ENCODE measurements at regions not wholly inside any gene's neighbourhood (a gene's known extent, or its start where the extent isn't known, plus 50 kb on each side); places are given as distances from the start of the nearest gene placed in this dataset.
A peak's percentile ranks its signal among the peaks of the same experiment; 100 is the strongest.

DNA sequence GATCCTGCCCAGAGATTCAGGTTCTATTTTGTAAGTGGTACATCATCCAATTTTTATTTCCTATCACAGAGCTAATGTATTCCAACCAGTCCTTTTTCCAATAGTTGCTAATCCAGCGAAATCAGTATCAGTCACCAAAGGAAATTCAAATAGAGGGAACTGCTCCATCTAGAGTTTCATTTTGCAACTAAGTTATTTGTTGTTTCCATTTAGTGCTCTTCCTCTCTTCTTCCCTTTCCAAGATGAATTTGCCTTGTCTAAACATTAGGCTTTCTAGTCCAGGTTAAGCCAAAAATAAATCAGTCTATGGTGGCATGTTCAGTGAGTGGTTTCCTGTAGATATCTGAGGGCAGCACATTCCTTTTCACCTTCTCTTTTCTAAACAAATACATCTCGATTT, 79.8 kb upstream of the SPATA31D4 start:
- TF ChIP-seq POLR2A (IDR thresholded peaks at IDR 0.05) (no peak), CTCF (IDR thresholded peaks at IDR 0.05) (peak; percentile 35 to 61 (median 58))
- peak; percentile 44 for ATAC-seq

DNA sequence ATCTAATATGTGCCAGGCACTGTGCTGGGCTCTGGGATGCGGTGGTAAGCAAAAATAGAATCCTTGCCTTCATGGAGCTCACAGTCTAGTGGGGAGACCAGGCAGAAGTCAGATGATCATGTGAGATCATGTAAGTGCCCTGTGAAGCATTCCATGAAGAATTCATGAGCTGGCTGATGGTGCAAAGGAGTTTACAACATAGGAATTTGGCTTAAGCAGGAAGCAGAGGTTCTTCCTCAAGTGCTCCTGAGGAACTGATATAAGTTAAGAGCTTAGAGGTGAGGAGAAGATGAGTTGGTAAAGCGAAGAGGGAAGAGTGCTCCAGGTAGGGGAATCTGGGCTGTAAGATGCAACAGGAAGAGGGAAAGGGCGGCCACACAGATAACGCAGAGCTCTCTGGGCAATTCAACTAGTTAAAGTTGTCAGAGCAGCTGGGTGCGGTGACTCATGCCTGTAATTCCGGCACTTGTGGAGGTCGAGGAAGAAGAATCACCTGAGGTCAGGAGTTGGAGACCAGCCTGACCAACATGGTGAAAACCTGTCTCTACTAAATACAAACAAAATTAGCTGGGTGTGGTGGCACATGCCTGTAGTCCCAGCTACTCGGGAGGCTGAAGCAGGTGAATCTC, 78.5 kb upstream of the SPATA31D4 start:
- Histone ChIP-seq H3K36me3 (no peaks in the 10 kb centered on the region), H3K9me3 (no peaks in the 10 kb centered on the region), H3K4me1 (peaks cover 0 to 12% (median 2%) of the 10 kb centered on the region in 3 donors), H3K4me3 (no peak overlapping the region), H3K27ac (no peak overlapping the region), H3K27me3 (no peaks in the 10 kb centered on the region)
- ATAC-seq = no peak
- TF ChIP-seq POLR2AphosphoS5 (IDR thresholded peaks at IDR 0.05) = no peak
- WGBS, 2 donors (ENCODE audit: low coverage in 1 of 2) = 83 to 100% methylated on average over 5 to 7 of the region's 8 CpGs

More for the DNA sequence above, 79.8 kb upstream of the SPATA31D4 start:
- no peaks in the 10 kb centered on the region for H3K36me3 ChIP-seq
- H3K27me3 ChIP-seq = no peaks in the 10 kb centered on the region
- WGBS, 2 donors (ENCODE audit: low coverage in 1 of 2) = 16 to 20% methylated on average over 1 to 2 of the region's 2 CpGs
- peak overlapping the region in 2 of 4 donors; percentile 6 to 14 for H3K27ac ChIP-seq
- no peaks in the 10 kb centered on the region for H3K9me3 ChIP-seq
- no peak overlapping the region for H3K4me3 ChIP-seq
- H3K4me1 ChIP-seq = peaks cover 0 to 12% (median 2%) of the 10 kb centered on the region in 3 donors

DNA sequence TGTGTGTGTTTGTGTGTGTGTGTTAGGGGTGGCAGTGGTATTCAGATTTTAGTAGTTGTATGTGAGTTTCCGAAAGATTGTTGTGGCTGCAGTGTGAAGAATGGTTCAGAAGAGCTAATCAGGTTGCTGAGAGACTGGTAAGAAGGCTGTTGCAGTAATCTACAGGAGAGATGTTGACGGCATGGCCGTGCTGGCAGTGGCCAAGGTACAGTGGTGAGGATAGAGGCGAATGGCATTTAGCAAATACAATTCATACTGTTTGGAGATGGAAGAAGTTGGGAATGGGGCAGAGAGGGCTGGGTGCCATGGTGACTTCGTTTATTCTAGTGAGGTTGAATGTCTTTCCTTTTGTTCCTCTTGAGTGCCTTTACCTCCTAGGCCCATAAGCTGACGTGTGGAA, 77.5 kb upstream of the SPATA31D4 start:
- Histone ChIP-seq H3K27ac (no peak overlapping the region), H3K36me3 (no peaks in the 10 kb centered on the region), H3K4me1 (peaks cover 0 to 12% (median 2%) of the 10 kb centered on the region in 3 donors), H3K4me3 (no peak overlapping the region), H3K27me3 (no peaks in the 10 kb centered on the region), H3K9me3 (no peaks in the 10 kb centered on the region)
- no peak for ATAC-seq
- TF ChIP-seq POLR2AphosphoS5 (IDR thresholded peaks at IDR 0.05) (no peak), POLR2A (IDR thresholded peaks at IDR 0.05) (no peak), EP300 (IDR thresholded peaks at IDR 0.05) (no peak), CTCF (IDR thresholded peaks at IDR 0.05) (no peak)
- 87 to 88% methylated on average over 5 to 6 of the region's 6 CpGs for WGBS, 2 donors (ENCODE audit: low coverage in 1 of 2)

GRCh38 chr9:81851340-81851739, 76.9 kb upstream of the SPATA31D4 start:
- WGBS, 2 donors (ENCODE audit: low coverage in 1 of 2) = 48 to 64% methylated on average over 5 of the region's 5 CpGs
- TF ChIP-seq POLR2A (IDR thresholded peaks at IDR 0.05) = no peak
- no peak for TF ChIP-seq POLR2AphosphoS5 (IDR thresholded peaks at IDR 0.05)
- TF ChIP-seq EP300 (IDR thresholded peaks at IDR 0.05) = no peak
- TF ChIP-seq CTCF (IDR thresholded peaks at IDR 0.05) = no peak
- no peaks in the 10 kb centered on the region for H3K27me3 ChIP-seq
- no peak overlapping the region for H3K4me3 ChIP-seq
- no peak overlapping the region for H3K27ac ChIP-seq
- no peaks in the 10 kb centered on the region for H3K9me3 ChIP-seq
- H3K36me3 ChIP-seq = no peaks in the 10 kb centered on the region
- ATAC-seq = no peak
- H3K4me1 ChIP-seq = peaks cover 0 to 12% (median 2%) of the 10 kb centered on the region in 3 donors

GRCh38 chr9:81852820-81853219, 75.4 kb upstream of the SPATA31D4 start:
- no peak overlapping the region for H3K27ac ChIP-seq
- no peaks in the 10 kb centered on the region for H3K9me3 ChIP-seq
- no peaks in the 10 kb centered on the region for H3K27me3 ChIP-seq
- TF ChIP-seq POLR2AphosphoS5 (IDR thresholded peaks at IDR 0.05) (no peak), POLR2A (IDR thresholded peaks at IDR 0.05) (no peak), CTCF (IDR thresholded peaks at IDR 0.05) (no peak), EP300 (IDR thresholded peaks at IDR 0.05) (no peak)
- no peak for ATAC-seq
- no peaks in the 10 kb centered on the region for H3K36me3 ChIP-seq
- H3K4me1 ChIP-seq = peaks cover 0 to 12% (median 2%) of the 10 kb centered on the region in 3 donors
- H3K4me3 ChIP-seq = no peak overlapping the region
- 100% methylated on average over 1 of the region's 1 CpG for WGBS, 2 donors (ENCODE audit: low coverage in 1 of 2)

Measured in gastroesophageal sphincter (tissue), 4 donors.